ENCODE measurements at regions not wholly inside any gene's neighbourhood (a gene's known extent, or its start where the extent isn't known, plus 50 kb on each side); places are given as distances from the start of the nearest gene placed in this dataset.

DNA sequence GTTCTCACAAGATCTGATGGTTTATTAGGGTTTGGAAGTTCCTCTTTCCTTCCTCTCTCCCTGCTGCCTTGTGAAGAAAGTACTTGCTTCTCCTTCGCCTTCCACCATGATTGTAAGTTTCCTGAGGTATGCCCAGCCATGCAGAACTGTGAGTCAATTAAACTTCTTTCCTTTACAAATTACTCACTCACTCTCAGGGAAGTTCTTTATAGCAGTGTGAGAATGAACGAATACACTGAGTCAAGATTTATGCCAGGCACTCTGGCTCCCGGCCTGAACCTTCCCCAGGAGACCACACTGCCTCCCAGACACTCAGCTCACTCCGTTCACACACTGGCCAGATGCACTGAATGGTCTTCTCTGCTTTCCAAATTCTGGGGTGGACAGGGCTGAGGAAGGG lies 308.3 kb upstream of the AJAP1 start:
- TF ChIP-seq, protein P1, sequence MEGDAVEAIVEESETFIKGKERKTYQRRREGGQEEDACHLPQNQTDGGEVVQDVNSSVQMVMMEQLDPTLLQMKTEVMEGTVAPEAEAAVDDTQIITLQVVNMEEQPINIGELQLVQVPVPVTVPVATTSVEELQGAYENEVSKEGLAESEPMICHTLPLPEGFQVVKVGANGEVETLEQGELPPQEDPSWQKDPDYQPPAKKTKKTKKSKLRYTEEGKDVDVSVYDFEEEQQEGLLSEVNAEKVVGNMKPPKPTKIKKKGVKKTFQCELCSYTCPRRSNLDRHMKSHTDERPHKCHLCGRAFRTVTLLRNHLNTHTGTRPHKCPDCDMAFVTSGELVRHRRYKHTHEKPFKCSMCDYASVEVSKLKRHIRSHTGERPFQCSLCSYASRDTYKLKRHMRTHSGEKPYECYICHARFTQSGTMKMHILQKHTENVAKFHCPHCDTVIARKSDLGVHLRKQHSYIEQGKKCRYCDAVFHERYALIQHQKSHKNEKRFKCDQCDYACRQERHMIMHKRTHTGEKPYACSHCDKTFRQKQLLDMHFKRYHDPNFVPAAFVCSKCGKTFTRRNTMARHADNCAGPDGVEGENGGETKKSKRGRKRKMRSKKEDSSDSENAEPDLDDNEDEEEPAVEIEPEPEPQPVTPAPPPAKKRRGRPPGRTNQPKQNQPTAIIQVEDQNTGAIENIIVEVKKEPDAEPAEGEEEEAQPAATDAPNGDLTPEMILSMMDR (IDR thresholded peaks at IDR 0.05; ENCODE audit: low read depth, low read length, missing input control) = no peak
- TF ChIP-seq FOXA2 (IDR thresholded peaks at IDR 0.05) (no peak), EGR1 (IDR thresholded peaks at IDR 0.05; ENCODE audit: low read depth in 2 of 2) (no peak), JUND (IDR thresholded peaks at IDR 0.05) (no peak), YY1 (IDR thresholded peaks at IDR 0.05) (no peak)
- TF ChIP-seq, protein P2, sequence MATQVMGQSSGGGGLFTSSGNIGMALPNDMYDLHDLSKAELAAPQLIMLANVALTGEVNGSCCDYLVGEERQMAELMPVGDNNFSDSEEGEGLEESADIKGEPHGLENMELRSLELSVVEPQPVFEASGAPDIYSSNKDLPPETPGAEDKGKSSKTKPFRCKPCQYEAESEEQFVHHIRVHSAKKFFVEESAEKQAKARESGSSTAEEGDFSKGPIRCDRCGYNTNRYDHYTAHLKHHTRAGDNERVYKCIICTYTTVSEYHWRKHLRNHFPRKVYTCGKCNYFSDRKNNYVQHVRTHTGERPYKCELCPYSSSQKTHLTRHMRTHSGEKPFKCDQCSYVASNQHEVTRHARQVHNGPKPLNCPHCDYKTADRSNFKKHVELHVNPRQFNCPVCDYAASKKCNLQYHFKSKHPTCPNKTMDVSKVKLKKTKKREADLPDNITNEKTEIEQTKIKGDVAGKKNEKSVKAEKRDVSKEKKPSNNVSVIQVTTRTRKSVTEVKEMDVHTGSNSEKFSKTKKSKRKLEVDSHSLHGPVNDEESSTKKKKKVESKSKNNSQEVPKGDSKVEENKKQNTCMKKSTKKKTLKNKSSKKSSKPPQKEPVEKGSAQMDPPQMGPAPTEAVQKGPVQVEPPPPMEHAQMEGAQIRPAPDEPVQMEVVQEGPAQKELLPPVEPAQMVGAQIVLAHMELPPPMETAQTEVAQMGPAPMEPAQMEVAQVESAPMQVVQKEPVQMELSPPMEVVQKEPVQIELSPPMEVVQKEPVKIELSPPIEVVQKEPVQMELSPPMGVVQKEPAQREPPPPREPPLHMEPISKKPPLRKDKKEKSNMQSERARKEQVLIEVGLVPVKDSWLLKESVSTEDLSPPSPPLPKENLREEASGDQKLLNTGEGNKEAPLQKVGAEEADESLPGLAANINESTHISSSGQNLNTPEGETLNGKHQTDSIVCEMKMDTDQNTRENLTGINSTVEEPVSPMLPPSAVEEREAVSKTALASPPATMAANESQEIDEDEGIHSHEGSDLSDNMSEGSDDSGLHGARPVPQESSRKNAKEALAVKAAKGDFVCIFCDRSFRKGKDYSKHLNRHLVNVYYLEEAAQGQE (IDR thresholded peaks at IDR 0.05) = no peak
